ENCODE measurements at regions not wholly inside any gene's neighbourhood (a gene's known extent, or its start where the extent isn't known, plus 50 kb on each side); places are given as distances from the start of the nearest gene placed in this dataset.

GRCh38 chr6:25192590-25193459 is 86.3 kb upstream of the CARMIL1 start:
- TF ChIP-seq, protein P1, sequence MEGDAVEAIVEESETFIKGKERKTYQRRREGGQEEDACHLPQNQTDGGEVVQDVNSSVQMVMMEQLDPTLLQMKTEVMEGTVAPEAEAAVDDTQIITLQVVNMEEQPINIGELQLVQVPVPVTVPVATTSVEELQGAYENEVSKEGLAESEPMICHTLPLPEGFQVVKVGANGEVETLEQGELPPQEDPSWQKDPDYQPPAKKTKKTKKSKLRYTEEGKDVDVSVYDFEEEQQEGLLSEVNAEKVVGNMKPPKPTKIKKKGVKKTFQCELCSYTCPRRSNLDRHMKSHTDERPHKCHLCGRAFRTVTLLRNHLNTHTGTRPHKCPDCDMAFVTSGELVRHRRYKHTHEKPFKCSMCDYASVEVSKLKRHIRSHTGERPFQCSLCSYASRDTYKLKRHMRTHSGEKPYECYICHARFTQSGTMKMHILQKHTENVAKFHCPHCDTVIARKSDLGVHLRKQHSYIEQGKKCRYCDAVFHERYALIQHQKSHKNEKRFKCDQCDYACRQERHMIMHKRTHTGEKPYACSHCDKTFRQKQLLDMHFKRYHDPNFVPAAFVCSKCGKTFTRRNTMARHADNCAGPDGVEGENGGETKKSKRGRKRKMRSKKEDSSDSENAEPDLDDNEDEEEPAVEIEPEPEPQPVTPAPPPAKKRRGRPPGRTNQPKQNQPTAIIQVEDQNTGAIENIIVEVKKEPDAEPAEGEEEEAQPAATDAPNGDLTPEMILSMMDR (IDR thresholded peaks at IDR 0.05; ENCODE audit: low read depth, low read length, missing input control) = no peak
- TF ChIP-seq HNF4A (conservative IDR thresholded peaks at IDR 0.05) = no peak

All from liver (tissue), 3 donors.